H54 (cell line): ENCODE measurements at regions not wholly inside any gene's neighbourhood (a gene's known extent, or its start where the extent isn't known, plus 50 kb on each side); places are given as distances from the start of the nearest gene placed in this dataset.
"Not testable (repeated sequence)": the region's sequence is repeated elsewhere in the genome, so short reads cannot be mapped to it uniquely, and the experiment has no call there.

Source experiments
- DNase-seq: peaks from one replicate; pipeline ENCODE4 v3.0.0; 2011; ENCODE audit warnings: low spot score, mixed read lengths; ENCODE audit not compliant: insufficient read length
- FAIRE-seq: peaks from 3 replicates; lab custom pipeline; 2011; peaks lifted over from hg19 to GRCh38; lab: Jason Lieb, UNC
- POLR2A ChIP-seq: IDR thresholded peaks from 2 replicates; pipeline ENCODE4 v1.6.1; 2011; ENCODE audit warnings: low read depth, mild to moderate bottlenecking, low read length

- no peak for TF ChIP-seq POLR2A
- DNase-seq (no peak), FAIRE-seq (no peak)
Measured at GRCh38 chr1:234836045-234836681, 226.2 kb upstream of the IRF2BP2 start.

DNA sequence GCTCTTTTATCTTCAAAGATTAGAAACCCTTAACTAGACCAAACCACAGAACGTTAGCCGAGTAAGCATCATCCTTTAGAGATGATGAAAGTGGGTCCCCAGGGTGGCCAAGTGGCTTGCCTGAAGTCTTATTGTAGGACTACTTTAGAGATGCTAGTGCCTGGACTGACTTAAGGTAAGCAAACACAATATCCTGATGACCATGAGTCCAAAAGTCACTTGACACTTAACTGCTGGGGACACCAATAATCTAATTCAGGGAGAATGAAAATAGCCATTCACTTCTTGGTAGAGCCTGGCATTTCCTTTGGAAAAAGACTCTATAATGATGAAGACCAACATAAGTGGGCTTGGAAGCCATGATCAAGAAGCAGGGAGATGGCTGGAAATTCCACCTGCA lies 225.3 kb upstream of the IRF2BP2 start:
- DNase-seq (no peak), FAIRE-seq (no peak)
- TF ChIP-seq POLR2A, result no peak

DNA sequence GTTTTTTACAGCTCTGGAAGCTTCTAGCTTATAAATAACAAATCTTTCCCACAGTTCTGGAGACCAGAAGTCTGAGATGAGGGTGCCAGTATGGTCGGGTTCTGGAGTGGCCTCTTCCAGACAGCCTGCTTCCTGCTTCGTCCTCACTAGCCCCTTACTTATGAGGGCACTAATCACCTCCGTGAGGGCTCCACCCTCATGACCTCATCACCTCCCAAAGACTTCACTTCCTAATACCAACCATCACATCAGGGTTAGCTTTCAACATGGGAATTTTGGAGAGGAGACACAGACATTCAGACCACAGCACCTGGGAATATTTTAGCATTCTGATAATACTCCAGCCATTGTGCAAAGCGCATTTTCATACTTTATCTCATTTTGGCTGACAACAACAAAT lies 223.7 kb upstream of the IRF2BP2 start:
- no peak for DNase-seq
- no peak for TF ChIP-seq POLR2A
- FAIRE-seq, result no peak

GRCh38 chr1:234833118-234833517 lies 223.1 kb upstream of the IRF2BP2 start:
- TF ChIP-seq POLR2A, result no peak
- DNase-seq, result no peak
- FAIRE-seq, result no peak

GRCh38 chr1:234827656-234828055 lies 217.7 kb upstream of the IRF2BP2 start:
- no peak for FAIRE-seq
- DNase-seq, result no peak
- no peak for TF ChIP-seq POLR2A

GRCh38 chr1:234827181-234827580 lies 217.2 kb upstream of the IRF2BP2 start:
- DNase-seq (no peak), FAIRE-seq (no peak)
- TF ChIP-seq POLR2A, result no peak

DNA sequence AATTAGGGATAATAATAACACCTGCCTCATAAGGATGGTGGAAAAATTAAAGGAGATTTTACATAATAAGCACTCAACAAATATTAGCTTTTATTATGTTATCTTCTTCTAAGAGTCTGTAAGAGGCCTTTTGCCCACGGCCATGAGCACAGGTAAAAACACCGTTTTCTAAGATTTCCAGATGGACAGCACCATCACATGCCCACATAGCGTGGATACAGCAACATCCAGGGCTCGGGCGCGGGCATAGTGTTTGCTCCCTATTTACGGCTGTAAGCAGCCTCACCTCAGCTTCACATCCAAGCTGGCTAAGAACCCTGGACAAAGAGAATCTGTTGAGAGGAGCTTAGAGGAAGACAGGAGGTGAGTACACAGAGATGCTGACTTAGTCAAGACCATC lies 216.4 kb upstream of the IRF2BP2 start:
- DNase-seq (no peak), FAIRE-seq (no peak)
- no peak for TF ChIP-seq POLR2A

- FAIRE-seq, result no peak
- TF ChIP-seq POLR2A, result no peak
Measured at GRCh38 chr1:234825498-234826165, 215.7 kb upstream of the IRF2BP2 start.

DNA sequence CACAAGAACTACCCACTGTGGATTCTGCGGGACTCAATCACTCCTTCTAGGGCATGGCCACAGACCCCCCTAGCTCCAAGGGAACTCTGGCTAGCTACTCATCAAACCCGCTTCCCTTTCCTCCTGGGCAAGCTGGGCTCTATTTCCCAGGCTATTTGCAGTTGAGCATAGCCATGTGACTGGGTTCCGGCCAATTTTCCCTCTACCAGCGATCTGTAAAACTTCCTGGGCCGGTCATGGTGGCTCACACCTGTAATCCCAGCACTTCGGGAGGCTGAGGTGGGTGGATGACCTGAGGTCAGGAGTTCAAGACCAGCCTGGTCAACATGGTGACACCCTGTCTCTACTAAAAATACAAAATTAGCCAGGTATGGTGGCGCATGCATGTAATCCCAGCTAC lies 214.9 kb upstream of the IRF2BP2 start:
- not testable (repeated sequence) for FAIRE-seq, DNase-seq

More at GRCh38 chr1:234825498-234826165, 215.7 kb upstream of the IRF2BP2 start:
- DNase-seq, result no peak

DNA sequence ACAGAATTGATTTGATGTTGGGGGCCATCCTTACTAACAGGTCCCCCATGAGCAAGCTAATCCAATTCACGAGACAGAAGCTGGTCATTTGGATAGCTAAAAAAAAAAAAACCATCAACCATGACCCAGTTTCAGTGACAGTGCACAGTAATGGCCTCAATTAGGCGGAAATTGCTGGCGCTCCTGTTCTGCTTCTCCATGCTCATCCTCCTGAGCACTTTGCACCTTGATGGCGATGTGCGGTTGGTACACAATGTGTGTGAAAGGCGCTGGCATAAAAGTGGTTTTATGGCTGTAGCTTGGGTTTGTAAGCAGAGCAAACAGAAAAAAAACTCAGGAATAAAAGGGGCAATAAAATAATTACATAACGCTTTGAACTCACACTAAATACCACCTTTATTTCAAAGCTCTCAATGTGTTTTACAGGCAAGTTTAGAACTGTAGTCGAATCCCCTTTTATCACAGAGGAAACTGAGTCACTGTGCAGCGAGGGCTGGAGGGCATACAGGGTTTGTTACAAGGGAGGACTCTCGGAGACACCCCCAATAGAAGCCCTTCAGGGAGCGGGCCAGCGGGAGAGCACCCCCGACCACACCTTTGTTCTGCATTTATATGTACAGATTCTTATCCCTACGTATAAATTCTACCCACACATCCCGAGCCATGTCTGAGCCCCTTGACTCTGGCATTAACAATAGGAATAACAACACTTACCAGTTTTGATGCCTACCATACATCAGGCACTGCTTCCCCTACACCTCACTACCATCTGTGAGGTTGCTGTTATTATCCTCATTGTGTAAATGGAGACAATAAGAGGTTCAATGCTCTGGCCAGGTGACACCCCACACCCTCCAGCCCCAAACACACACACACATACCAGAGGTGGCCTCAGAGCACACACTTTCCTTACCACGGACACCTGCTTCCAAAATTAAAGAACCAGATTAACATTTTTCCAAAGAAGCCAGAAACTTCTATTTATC lies 213.5 kb upstream of the IRF2BP2 start:
- no peak for FAIRE-seq
- DNase-seq, result no peak
- no peak for TF ChIP-seq POLR2A

DNA sequence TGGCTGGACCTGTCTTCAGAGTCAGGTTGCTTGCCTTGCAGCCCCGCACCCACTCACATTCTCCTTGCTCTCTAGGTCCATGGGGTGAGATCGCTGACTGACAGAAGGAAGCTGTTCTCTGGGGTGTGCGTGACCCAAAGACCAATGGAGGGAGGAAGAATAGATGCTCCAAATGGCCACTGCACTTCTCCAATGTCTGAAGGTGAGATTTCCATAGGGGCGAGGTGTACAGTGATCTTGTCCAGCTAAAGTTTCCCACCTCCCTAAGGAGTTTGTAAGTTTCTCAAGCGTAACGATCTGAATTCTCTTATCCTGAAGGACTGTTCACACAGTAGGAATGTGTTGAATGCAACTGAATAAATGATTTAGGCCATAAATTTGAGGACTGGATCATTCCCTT lies 211.9 kb upstream of the IRF2BP2 start:
- DNase-seq (no peak), FAIRE-seq (no peak)
- no peak for TF ChIP-seq POLR2A

DNA sequence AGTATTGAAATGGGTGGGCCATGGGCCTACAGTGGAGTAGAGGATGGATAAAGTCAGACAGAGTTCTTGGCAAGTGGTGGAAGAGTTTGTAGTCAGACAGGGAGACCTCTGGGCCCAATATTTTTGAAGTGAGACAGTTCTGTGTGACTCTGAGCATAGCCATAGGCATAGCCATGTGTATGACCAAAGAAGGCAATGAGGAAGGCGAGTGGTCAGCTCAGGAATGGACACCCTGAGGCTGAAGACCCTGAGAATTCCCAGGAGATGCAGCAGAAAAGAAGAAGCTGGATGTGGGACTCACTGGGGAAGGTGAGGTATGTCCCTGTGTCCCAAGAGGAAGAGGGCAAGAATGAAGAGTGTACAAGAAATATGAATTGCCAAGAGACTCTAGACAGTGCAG lies 210.6 kb upstream of the IRF2BP2 start:
- FAIRE-seq (no peak), DNase-seq (no peak)
- no peak for TF ChIP-seq POLR2A

DNA sequence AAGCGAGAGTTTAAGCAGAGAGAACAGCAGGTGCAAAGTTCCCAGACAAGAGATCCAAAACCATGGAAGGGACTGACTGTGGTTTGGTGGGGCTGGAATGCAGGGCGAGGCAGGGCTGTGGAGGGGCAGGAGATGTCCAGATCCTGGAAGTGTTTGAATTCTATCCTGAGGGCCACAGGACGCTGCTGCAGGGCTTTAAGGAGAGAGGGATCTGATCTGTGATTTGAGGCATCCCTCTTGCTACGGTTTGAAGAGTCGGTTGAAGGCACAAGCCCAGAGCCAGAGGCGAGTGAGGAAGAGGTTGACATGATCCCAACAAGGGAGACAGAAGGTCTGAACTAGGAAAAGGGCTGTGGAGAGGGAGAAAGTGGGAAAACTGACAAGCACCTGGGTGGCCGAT lies 209.9 kb upstream of the IRF2BP2 start:
- not testable (repeated sequence) for FAIRE-seq, DNase-seq

DNA sequence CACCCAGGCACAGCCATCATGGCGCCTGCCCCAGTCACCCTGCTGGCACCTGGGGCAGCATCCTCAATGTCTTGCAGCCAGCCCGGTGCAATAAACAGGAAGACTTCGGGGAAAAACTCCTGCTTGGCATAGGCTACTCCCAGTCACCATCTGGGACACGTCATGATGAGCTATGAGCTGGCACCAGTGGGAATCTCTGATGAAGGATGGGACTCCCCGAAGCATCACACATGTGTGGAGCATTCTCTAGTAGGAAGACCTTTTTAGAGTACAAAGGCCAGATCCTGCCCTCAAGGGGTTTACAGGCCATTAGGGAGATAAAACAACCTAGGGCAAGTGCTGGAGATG lies 208.0 kb upstream of the IRF2BP2 start:
- peak; percentile 27 for FAIRE-seq
- DNase-seq, result not testable (repeated sequence)

DNA sequence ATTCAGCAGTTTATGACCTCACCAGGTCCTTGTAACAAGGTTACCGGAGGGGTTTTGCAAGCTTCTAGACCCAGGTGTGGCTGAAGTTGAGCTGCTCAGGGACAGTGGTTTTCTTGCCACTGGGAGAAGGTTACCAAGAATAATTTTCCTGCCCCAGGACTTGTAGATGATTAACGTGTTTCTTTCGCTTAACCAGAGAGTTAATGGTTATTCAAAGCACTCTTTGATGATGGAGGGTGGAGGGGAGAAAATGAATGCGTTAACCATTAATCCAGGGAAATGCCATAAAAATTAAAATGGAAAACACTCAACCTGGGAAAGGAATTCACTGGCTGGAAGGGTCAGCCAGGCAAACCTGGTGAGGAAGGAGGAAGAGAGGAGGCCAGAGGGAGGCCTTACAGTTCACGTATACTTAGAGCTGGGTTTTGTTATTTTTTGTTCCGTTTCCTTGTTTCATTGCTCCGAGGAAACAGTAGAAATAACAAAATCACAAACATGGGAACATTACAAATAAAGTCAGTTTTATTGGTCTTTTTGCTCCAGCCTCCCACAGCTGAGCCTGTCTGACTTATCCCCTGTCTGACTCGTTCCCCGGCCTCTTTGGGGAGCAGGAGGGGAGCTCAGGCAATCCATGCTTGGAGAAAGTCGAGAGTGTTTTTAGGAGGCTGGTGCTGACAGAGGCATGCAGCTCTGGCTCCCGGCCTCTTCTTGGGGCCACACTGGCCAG lies 207.5 kb upstream of the IRF2BP2 start:
- not testable (repeated sequence) for DNase-seq, FAIRE-seq

DNA sequence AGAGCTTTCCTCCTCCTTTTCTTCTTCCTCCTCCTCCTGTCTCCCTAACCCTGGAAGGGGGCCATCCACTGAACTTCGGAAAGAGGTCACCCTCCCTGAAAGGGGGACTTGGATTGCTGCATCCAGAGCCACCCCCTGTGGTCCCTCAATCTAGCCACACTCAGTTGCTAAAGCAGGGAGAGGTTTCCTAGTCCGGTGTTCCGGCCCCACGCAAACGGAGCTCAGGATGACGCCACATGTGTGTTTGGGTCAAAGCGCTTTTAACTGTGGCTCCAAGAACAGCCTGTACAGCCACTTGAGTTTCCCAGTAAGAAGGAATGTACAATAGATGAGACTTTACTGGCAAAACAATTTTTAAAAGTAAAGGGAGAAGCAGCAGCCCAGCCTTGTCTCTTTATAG lies 206.9 kb upstream of the IRF2BP2 start:
- not testable (repeated sequence) for DNase-seq, FAIRE-seq

DNA sequence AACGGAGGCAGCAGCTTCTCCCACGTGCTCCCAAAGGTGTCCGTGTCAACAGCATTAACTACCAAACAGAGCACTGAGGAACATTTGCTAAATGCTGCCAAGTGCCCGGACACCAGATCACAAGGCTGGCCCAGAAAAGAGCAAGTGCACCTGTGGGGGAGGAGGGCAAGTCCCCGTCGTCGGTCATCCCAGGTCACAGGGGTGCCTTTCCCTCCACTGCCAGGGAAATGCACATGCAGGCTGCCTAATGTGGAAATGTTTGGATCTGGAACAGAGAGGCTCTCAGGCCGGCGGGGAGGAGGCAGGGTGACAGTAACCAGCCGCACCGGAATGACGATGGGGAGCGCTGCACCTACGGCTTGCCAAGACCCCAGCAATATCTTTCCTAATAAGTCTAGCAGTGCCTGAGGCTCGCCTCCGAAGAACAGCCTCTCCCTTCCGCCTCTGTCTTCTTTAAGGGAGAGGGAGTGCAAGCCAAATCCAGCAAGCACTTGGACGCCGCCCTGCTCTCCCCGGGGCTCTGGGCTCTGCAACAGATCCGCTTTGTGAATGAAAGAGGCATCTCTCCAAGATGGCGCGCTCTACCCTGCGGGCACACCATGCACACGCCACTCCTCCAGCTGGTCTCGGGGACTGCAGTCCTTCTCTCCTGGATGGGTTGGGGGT lies 206.3 kb upstream of the IRF2BP2 start:
- DNase-seq, result not testable (repeated sequence)

GRCh38 chr1:234815295-234815815 lies 205.4 kb upstream of the IRF2BP2 start:
- not testable (repeated sequence) for FAIRE-seq, DNase-seq

More for the DNA sequence above, 206.3 kb upstream of the IRF2BP2 start:
- FAIRE-seq, result not testable (repeated sequence)
